ENCODE measurements at regions not wholly inside any gene's neighbourhood (a gene's known extent, or its start where the extent isn't known, plus 50 kb on each side); places are given as distances from the start of the nearest gene placed in this dataset.

- no peak overlapping the region for H3K18ac ChIP-seq (ENCODE audit: extremely low read depth, low read length)
- no peaks in the 10 kb centered on the region for H3K79me2 ChIP-seq (ENCODE audit: control insufficient read depth in 1 of 2, insufficient read depth in 2 of 2, low read length in 2 of 2)
- H3K4me1 ChIP-seq (replicated peaks in 1 of 4; ENCODE audit: control insufficient read depth in 3 of 4, insufficient read depth in 4 of 4, low read length in 3 of 4), result no peaks in the 10 kb centered on the region
- no peak overlapping the region for H3K4me2 ChIP-seq (ENCODE audit: insufficient read depth in 1 of 2, low read depth in 2 of 2, low read length in 2 of 2)
- H4K91ac ChIP-seq (replicated peaks; ENCODE audit: insufficient read length, low read length), result no peak overlapping the region
- H3K4me3 ChIP-seq (ENCODE audit: extremely low read depth in 1 of 4, insufficient read depth in 2 of 4, low read depth in 3 of 4, low read length in 4 of 4), result no peak overlapping the region
- no peak overlapping the region for H2AFZ ChIP-seq (ENCODE audit: low read length)
- H3K23me2 ChIP-seq (ENCODE audit: low read depth, low read length), result no peaks in the 10 kb centered on the region
- H2BK12ac ChIP-seq (ENCODE audit: low read depth, low read length), result no peak overlapping the region
- H3K23ac ChIP-seq (ENCODE audit: insufficient read length), result no peak overlapping the region
- H3K9ac ChIP-seq (replicated peaks in 1 of 4; ENCODE audit: extremely low read depth in 1 of 4, low read depth in 3 of 4, low read length in 3 of 4), result no peak overlapping the region
- H3K56ac ChIP-seq (replicated peaks; ENCODE audit: insufficient read length, low read depth, low read length), result no peak overlapping the region
- no peak overlapping the region for H4K8ac ChIP-seq (ENCODE audit: extremely low read depth, insufficient read depth, low read length)
- no peaks in the 10 kb centered on the region for H4K20me1 ChIP-seq (replicated peaks in 1 of 2; ENCODE audit: control insufficient read depth in 1 of 2, insufficient read depth in 2 of 2, low read length in 2 of 2)
- H3K27me3 ChIP-seq (replicated peaks in 1 of 4; ENCODE audit: control insufficient read depth in 3 of 4, extremely low read depth in 1 of 4, insufficient read depth in 3 of 4, low read length in 3 of 4), result no peaks in the 10 kb centered on the region
- H2AK5ac ChIP-seq (ENCODE audit: low read depth, low read length), result no peak overlapping the region
- no peak overlapping the region for H2BK15ac ChIP-seq (ENCODE audit: low read length)
- no peak for TF ChIP-seq YY1 (IDR thresholded peaks at IDR 0.05; ENCODE audit: low read depth, low read length)
- TF ChIP-seq RNF2 (IDR thresholded peaks at IDR 0.05; ENCODE audit: borderline replicate concordance, low read depth, low read length, missing control alignments, poor library complexity, severe bottlenecking), result no peak
- no peak for TF ChIP-seq GABPA (IDR thresholded peaks at IDR 0.05; ENCODE audit: borderline replicate concordance, insufficient read depth, low read length)
- TF ChIP-seq SIN3A (conservative IDR thresholded peaks at IDR 0.05 in 1 of 2, IDR thresholded peaks at IDR 0.05 in 1 of 2; ENCODE audit: low read depth in 1 of 2, low read length in 2 of 2), result no peak
- TF ChIP-seq TAF7 (optimal IDR thresholded peaks at IDR 0.05; ENCODE audit: borderline replicate concordance, low read depth, low read length), result no peak
- no peak for TF ChIP-seq MAX (IDR thresholded peaks at IDR 0.05)
- no peak for TF ChIP-seq TEAD4 (IDR thresholded peaks at IDR 0.05; ENCODE audit: low read depth, low read length)
- TF ChIP-seq ZNF274 (IDR thresholded peaks at IDR 0.05; ENCODE audit: borderline replicate concordance, extremely low read depth, low read length), result no peak
- TF ChIP-seq JUN (IDR thresholded peaks at IDR 0.05; ENCODE audit: low read depth, low read length), result no peak
- H3K79me1 ChIP-seq (ENCODE audit: low read depth, low read length), result no peaks in the 10 kb centered on the region
- no peak overlapping the region for H3K27ac ChIP-seq (ENCODE audit: low read depth, low read length)
- H2BK20ac ChIP-seq (ENCODE audit: low read length), result no peak overlapping the region
- no peak overlapping the region for H4K5ac ChIP-seq (ENCODE audit: insufficient read length, low read depth, low read length)
- H3K36me3 ChIP-seq (ENCODE audit: control insufficient read depth in 2 of 4, insufficient read depth in 4 of 4, low read length in 3 of 4), result no peaks in the 10 kb centered on the region
- no peaks in the 10 kb centered on the region for H3K9me3 ChIP-seq (ENCODE audit: insufficient read depth in 2 of 2, low read depth in 1 of 2, low read length in 1 of 2)
- no peak overlapping the region for H2BK120ac ChIP-seq (replicated peaks; ENCODE audit: low read depth, low read length)
- ChIA-PET CTCF (ENCODE audit: partially characterized antibody) (interaction anchor here (0.6 to 0.9 kb wide), 2 partner anchors 32 to 663 kb away, joined by 3 read pairs; no protein-coding TSS in a partner anchor), POLR2A (ENCODE audit: partially characterized antibody) (no interaction called here)
- no peak overlapping the region for H3K14ac ChIP-seq (ENCODE audit: insufficient read length)
- no peak for DNase-seq (ENCODE audit: low read depth in 1 of 2, low spot score in 2 of 2)
- no peak overlapping the region for H2BK5ac ChIP-seq (ENCODE audit: low read depth, low read length)
- no peak overlapping the region for H3K4ac ChIP-seq (replicated peaks; ENCODE audit: insufficient read length, low read depth, low read length)
- no peak for FAIRE-seq
These were observed 109.6 kb downstream of the DMAC1 start for GRCh38 chr9:7690014-7690413.

All from H1 (cell line).